Stimulated activated CD4-positive, alpha-beta T cell treated with anti-CD3 and anti-CD28 coated beads, Interleukin-15, amount 100 ng/mL, for 24 hours (primary cell): ENCODE measurements at regions not wholly inside any gene's neighbourhood (a gene's known extent, or its start where the extent isn't known, plus 50 kb on each side); places are given as distances from the start of the nearest gene placed in this dataset.

Source experiments
- DNase-seq: peaks from one replicate; pipeline ENCODE4 v3.0.0-alpha.2; 2020

DNA sequence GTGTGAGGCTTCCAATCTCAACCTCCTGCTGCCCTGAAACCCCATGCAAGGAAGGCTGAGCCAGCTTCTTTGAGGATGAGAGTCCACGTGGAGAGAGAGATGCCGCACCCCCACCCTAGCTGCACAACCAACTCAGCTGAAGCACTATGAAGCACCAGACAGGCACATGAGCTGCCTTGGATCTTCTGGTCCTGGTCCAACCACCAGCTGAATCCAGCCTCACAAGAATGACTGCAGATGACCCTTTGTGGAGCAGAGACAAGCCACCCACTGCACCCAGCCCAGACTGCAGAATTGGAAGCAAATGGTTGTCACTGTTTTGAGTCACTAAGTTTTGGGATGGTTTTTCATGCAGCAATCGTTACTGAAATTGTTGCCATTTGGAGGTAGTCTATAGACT, 149.6 kb upstream of the SYT13 start:
- no peak for DNase-seq

DNA sequence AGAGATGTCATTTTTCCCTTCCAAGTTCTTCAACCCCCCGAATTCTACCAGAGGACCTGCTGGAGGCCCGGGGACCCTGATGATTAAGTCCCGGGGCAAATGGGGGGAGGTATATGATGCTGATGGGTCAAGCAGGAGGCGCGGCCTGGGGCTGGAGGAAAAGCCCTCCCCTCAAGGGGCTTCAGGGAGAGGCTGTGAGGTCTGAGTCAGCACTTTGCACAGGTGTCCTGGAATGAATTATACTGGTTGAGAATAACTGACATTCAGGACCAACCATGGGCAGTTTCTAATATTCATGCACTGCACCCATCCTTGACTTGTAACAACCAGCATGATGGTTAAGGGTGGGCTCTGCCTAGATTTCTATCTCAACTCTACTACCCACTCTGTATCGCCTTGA, 146.8 kb upstream of the SYT13 start:
- DNase-seq: no peak

GRCh38 chr11:45432100-45432499, 146.0 kb upstream of the SYT13 start:
- DNase-seq: no peak

GRCh38 chr11:45431046-45432018, 145.2 kb upstream of the SYT13 start:
- no peak for DNase-seq

DNA sequence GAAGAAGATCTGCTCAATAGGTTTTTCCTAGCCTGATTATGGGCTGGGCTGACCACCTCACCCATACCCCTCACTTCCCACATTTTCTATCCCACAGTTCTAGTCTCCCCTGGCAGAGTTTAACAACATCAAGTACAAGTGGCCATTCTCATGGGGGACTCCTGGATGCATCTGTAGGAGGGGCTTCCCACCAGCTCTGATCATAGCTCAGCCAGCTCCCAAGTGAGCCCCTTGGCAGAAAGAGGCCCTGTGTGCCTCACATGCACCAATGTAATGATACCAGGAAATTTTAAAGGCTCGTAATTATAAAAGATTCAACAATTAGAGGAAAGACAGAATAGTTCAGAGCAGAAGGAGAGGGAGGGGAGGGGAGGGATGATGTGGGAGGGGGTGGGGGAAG, 144.2 kb upstream of the SYT13 start:
- DNase-seq: no peak

GRCh38 chr11:45429719-45430118, 143.6 kb upstream of the SYT13 start:
- no peak for DNase-seq

DNA sequence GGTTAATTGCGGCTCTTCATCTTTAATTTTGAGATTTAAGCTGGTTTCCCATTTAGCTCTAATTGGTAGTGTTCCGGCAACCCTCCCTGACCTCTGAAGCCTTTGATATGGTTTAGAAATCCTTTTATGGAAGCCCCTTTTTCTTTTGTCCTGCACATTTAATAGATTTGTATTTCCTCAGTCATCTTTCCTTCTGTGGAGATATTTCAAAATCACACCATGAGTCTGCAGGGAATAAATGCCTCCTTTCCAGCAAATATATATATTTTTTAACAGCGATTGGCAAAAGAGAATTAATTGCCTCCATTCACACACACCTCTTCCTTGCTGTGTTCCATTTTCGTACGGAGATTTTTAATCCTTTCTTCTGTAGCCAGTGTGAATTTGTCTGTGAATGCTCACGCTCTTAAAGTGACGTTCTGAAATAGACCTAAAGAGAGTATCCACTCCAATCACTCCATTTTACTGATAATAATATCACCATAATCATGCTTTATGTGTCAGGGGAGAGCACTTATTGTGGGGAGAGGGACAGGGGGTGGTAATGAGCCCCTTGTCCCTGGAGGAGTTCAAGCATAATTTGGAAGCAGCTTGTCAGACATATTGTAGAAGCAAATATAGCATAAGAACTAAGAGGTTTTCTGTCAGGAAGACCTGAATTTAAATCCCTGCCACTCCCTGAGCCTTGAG, 142.5 kb upstream of the SYT13 start:
- no peak for DNase-seq

DNA sequence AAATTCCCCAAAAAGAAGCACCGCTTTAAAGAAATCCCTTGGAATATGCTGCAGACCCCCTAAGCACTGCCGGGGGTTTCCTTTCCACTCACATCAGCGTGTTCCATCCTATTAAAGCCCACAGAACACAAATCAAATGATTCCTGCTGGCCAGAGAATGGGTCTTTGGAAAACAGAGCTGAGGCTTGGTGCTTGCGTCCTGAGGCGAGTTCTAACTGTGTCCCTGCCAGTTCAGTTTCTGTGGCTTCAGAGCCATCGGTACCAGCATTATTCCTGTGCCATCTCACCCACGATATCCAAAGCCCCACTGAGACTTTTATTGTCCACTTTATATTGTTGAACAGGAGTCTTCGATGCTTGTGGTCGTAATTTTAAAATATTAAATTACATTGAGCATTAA, 142.0 kb upstream of the SYT13 start:
- DNase-seq: no peak

GRCh38 chr11:45424411-45425180, 138.5 kb upstream of the SYT13 start:
- no peak for DNase-seq

- DNase-seq: no peak
Observed at GRCh38 chr11:45423475-45424120, 137.5 kb upstream of the SYT13 start.

- no peak for DNase-seq
Observed at GRCh38 chr11:45423036-45423435, 136.9 kb upstream of the SYT13 start.

DNA sequence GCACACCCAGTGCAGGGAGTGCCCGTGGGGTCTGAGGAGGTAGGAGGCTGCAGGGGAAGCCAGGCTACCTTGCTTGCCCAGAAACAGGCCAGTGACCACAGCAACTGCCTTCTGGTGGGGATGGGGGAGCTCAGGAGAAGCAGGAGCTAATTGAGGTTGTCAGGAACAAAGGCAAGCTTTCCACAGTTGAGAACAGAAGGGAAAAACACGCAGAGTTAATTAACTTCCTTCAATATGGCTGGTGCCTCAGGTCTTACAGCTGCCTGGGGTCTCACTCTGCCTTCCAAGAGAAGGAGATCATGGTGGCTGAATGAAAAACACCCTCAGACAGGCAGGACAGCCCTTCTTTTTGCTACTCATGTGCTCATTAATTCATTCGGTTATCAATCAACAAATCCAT, 127.9 kb upstream of the SYT13 start:
- no peak for DNase-seq

- DNase-seq: no peak
Observed at GRCh38 chr11:45413156-45413858, 127.2 kb upstream of the SYT13 start.

DNA sequence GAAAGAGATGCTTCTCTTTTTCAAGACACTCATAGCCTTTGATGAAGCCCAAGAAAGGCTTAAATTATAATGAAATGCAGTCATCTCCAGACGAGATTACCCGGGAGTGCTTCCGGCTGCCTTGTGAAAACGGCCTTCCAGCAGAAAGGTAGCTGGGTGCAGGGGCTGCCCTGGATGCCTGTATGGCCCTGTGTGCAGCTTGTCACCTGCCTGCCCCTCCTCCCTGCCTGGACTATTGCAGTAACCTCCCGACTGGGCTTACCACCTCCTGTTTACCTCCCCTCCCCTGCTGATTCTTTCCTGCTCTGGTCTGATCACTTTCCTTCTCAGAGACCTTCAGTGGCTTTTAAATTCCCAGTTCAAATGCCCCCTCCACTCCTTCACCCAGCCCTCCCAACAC, 126.4 kb upstream of the SYT13 start:
- no peak for DNase-seq

DNA sequence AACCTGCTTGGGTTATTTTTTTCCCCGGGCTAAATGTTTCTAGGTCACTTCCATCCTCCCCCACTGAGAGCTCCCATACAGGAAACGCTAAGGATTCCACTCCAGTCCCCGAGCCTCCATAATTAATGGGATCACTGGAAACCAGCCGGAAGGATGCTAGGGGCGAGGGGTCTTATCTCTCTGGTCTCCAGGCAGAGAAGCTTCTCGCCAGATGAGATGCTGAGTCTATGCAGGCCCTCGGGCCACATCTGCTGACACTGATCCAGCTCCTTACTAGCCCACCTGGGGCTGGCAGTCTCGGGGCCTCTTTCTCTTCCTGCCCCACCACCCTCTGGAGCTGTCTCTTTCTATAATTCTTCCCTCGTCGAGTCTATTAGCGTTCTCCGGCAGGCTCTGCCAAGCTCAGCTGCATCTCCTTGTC, 125.9 kb upstream of the SYT13 start:
- no peak for DNase-seq

GRCh38 chr11:45411228-45411946, 125.2 kb upstream of the SYT13 start:
- no peak for DNase-seq

DNA sequence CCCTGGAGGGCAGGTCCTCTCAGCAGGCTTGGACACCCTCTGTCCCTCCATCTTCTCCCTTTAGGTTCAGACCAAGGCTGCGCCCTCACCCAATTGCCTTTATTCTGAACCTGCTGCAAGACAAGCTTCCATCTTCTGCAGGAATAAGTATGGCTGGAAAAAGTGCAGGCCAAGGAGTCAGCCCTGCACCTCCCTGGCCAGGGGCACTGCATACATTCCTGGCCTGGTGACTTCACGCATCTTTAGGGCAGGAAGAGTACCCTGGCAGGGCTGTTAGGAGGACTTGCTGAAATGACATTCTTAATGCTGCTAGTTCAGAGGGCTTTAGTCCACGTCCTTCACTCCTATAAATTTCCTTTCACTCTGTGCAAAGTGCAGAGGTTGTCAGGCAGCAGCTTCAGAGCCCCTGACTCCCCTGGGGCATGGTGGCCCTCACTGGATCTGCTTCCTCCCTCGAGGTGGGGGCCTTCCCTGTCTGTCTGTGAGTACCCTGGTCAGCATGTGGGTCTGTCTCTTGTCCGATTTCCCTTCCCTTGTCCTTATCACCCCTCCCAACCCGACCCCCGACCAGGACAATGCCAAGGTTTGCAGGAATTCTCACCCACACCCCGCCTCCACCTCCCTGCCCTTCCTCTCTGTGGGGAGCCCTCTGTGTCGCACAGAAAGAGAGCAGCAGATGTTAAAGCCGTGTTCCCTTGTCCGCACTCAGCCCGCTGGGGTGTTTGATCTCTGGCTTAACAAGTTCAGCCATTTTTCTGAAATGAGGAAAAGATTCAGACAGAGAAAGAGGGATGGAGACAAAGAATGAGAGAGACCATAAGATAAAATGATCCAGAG, 124.5 kb upstream of the SYT13 start:
- no peak for DNase-seq

DNA sequence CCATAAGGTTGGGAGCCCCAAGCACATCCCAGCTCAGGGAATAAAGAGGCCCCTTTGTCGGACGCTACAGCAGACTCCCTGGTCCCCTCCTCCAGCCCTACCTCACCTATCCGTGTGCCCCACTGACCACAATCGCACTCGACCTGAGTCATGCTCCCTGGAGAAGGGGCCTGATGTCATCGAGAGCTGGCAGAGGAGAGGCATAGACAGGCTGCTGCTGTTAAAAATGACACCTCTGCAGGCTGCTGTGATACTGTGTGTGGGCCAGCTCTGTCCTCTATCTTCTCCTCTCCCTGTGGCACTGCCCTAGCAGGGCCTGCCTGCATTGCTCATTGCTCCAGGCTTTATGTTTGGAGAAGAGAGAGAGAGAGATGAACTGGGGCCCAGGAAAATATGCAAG, 123.4 kb upstream of the SYT13 start:
- no peak for DNase-seq

DNA sequence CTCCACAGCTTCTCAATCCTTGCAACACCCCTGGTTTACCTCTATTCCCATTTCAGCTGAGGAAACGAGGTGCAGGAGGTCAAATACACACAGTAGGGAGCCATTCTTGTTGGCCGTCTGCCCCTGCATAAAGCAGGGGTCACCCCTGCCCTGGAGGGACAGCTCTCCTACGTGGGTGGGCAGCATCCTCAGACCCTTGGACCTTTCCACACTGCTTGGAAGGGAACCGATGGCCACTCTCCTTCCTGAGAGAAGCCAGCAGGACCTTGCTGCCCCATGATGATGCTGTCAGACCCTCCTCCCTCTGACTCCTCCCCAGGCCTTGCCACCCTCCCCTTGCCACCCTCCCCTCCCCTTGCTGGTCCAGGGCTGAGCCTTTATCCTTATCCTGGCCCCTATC, 121.1 kb upstream of the SYT13 start:
- DNase-seq: no peak

DNA sequence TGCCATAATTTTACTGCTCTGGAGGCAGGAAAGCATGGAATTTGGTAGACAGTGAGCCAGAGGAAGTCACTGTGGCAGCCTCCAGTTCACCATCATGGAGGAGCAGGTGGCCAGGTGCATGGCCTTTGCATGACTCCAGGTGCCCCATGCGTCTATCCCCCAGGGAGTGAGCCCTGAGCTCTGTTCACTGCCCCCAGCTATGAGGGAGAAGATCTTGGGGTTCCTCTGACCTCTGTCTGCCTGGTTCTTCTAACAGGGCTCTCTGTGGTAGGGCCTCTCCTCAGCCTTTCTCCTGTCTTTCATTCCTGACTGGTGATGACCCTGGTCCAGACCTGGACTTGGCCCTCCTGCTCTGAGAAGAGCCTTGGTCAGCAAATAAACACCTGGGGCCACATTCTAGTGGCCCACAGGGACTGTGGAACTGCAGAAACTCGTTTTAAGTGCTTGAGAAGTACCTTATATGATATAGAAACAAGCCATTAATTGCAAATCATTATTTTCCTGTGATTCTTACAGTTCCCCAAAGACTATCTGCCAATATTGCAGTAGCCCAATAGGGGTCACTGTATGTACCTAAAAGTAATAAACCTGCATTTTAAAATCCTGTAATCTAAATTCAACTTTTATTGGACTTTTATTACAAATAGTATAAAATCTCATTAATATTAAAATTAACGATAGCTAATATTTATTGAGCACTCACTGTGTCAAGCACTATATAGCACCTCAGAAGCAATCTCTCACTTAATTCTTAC, 120.0 kb upstream of the SYT13 start:
- no peak for DNase-seq
